ENCODE measurements at regions not wholly inside any gene's neighbourhood (a gene's known extent, or its start where the extent isn't known, plus 50 kb on each side); places are given as distances from the start of the nearest gene placed in this dataset.

- TF ChIP-seq EZH2 (IDR thresholded peaks at IDR 0.05; ENCODE audit: low read length) = no peak
- TF ChIP-seq CTCF (optimal IDR thresholded peaks at IDR 0.05 in 1 of 3, IDR thresholded peaks at IDR 0.05 in 1 of 3, conservative IDR thresholded peaks at IDR 0.05 in 1 of 3; ENCODE audit: extremely low read depth in 1 of 3, insufficient read depth in 2 of 3, low read length in 3 of 3) = no peak
Measured at GRCh38 chr11:97461934-97462333, 1072.1 kb downstream of the JRKL start.
